GM23338 (cell line): ENCODE measurements at regions not wholly inside any gene's neighbourhood (a gene's known extent, or its start where the extent isn't known, plus 50 kb on each side); places are given as distances from the start of the nearest gene placed in this dataset.

Source experiments
- ATAC-seq: fragments of 200-7000 bp; cut with Tn5 transposase; 3 replicates; pipeline ENCODE4 v1.9.1; 2020
- DNase-seq: peaks from one replicate; pipeline ENCODE4 v3.0.0-alpha.2; 2015; ENCODE audit warnings: low spot score
- H2AFZ ChIP-seq: fragments of 200-600 bp; sonication (generic); 2 replicates; pipeline ENCODE4 v1.8.0; 2016; ENCODE audit warnings: antibody characterized with exemption, mild to moderate bottlenecking, moderate library complexity
- H3F3A ChIP-seq: fragments of 200-600 bp; sonication (generic); replicated peaks from 2 replicates; pipeline ENCODE4 v1.8.0; 2017; ENCODE audit warnings: antibody characterized with exemption, mixed run types, low read depth
- H3K27ac ChIP-seq: fragments of 200-600 bp; sonication (generic); 2 replicates; pipeline ENCODE4 v1.6.1; 2016; ENCODE audit warnings: low read depth
- H3K27me3 ChIP-seq: fragments of 200-600 bp; sonication (generic); 2 replicates; pipeline ENCODE4 v1.8.0; 2016; ENCODE audit warnings: mild to moderate bottlenecking, mixed run types, moderate library complexity; ENCODE audit not compliant: insufficient read depth
- H3K36me3 ChIP-seq: fragments of 200-600 bp; sonication (generic); 2 replicates; pipeline ENCODE4 v1.8.0; 2016; ENCODE audit warnings: mild to moderate bottlenecking; ENCODE audit not compliant: insufficient read depth
- H3K4me1 ChIP-seq: fragments of 200-600 bp; sonication (generic); 2 replicates; pipeline ENCODE4 v1.8.0; 2016; ENCODE audit warnings: mild to moderate bottlenecking, moderate library complexity; ENCODE audit not compliant: insufficient read depth
- H3K4me2 ChIP-seq: fragments of 200-600 bp; sonication (generic); 2 replicates; pipeline ENCODE4 v1.7.1; 2017; ENCODE audit warnings: mixed run types
- H3K4me3 ChIP-seq: fragments of 200-600 bp; sonication (generic); 2 replicates; pipeline ENCODE4 v1.6.1; 2016; ENCODE audit warnings: mixed run types
- H3K79me2 ChIP-seq: fragments of 200-600 bp; sonication (generic); replicated peaks from 2 replicates; pipeline ENCODE4 v1.8.0; 2017; ENCODE audit warnings: mild to moderate bottlenecking; ENCODE audit not compliant: insufficient read depth
- H3K9me2 ChIP-seq: fragments of 200-600 bp; sonication (generic); 2 replicates; pipeline ENCODE4 v1.8.0; 2017; ENCODE audit not compliant: insufficient read depth
- H4K20me1 ChIP-seq: fragments of 200-600 bp; sonication (generic); replicated peaks from 2 replicates; pipeline ENCODE4 v1.8.0; 2017; ENCODE audit warnings: mild to moderate bottlenecking; ENCODE audit not compliant: insufficient read depth
- H3K27ac Mint-ChIP-seq: 2 replicates; pipeline ENCODE4 v1.8.0; 2020; ENCODE audit warnings: inconsistent platforms, mild to moderate bottlenecking, moderate library complexity, mixed read lengths
- H3K27me3 Mint-ChIP-seq: 3 replicates; pipeline ENCODE4 v1.8.0; 2022; ENCODE audit warnings: low read depth, mild to moderate bottlenecking, moderate library complexity, mixed read lengths, inconsistent platforms; ENCODE audit not compliant: insufficient read depth, poor library complexity
- H3K36me3 Mint-ChIP-seq: 3 replicates; pipeline ENCODE4 v1.8.0; 2021; ENCODE audit warnings: low read depth, mild to moderate bottlenecking, inconsistent platforms, moderate library complexity, mixed read lengths
- H3K4me1 Mint-ChIP-seq: 3 replicates; pipeline ENCODE4 v1.8.0; 2020; ENCODE audit warnings: mild to moderate bottlenecking, inconsistent platforms, mixed read lengths
- H3K4me3 Mint-ChIP-seq: 3 replicates; pipeline ENCODE4 v1.8.0; 2021; ENCODE audit warnings: moderate library complexity, mild to moderate bottlenecking, inconsistent platforms, mixed read lengths
- H3K9me3 Mint-ChIP-seq: 3 replicates; pipeline ENCODE4 v1.8.0; 2020; ENCODE audit warnings: moderate library complexity, mild to moderate bottlenecking, inconsistent platforms, mixed read lengths
- CREB1 ChIP-seq: fragments of 250-450 bp; sonication (Bioruptor Pico); IDR thresholded peaks from 2 replicates; pipeline ENCODE4 v1.5.0; 2020; ENCODE audit warnings: low read depth, mild to moderate bottlenecking, moderate library complexity
- EZH2 ChIP-seq: fragments of 200-600 bp; sonication (generic); IDR thresholded peaks from one replicate; pipeline ENCODE4 v1.8.0; 2017; ENCODE audit warnings: antibody characterized with exemption, mild to moderate bottlenecking, low read depth; ENCODE audit not compliant: unreplicated experiment
- EZH2phosphoT487 ChIP-seq: fragments of 200-600 bp; sonication (generic); IDR thresholded peaks from one replicate; pipeline ENCODE4 v1.8.1; 2018; ENCODE audit warnings: antibody characterized with exemption; ENCODE audit not compliant: unreplicated experiment
- JUNB ChIP-seq: IDR thresholded peaks from one replicate; pipeline ENCODE4 v1.6.1; 2016; ENCODE audit warnings: antibody characterized with exemption; ENCODE audit not compliant: unreplicated experiment
- POLR2AphosphoS5 ChIP-seq: IDR thresholded peaks from 2 replicates; pipeline ENCODE4 v1.6.1; 2016; ENCODE audit warnings: antibody characterized with exemption, low read depth
- STAT1 ChIP-seq: IDR thresholded peaks from one replicate; pipeline ENCODE4 v1.6.1; 2016; ENCODE audit warnings: antibody characterized with exemption; ENCODE audit not compliant: unreplicated experiment
- ZNF114 ChIP-seq: fragments of 250-450 bp; sonication (Bioruptor Pico); IDR thresholded peaks from 2 replicates; pipeline ENCODE4 v1.5.0; 2020; ENCODE audit warnings: mild to moderate bottlenecking, moderate library complexity
- ZNF331 ChIP-seq: fragments of 250-450 bp; sonication (Bioruptor Pico); IDR thresholded peaks from 2 replicates; pipeline ENCODE4 v1.5.0; 2020; ENCODE audit warnings: low read depth, mild to moderate bottlenecking, moderate library complexity
- TF ChIP-seq, protein P1 (sequence below), 2 experiments: fragments of 200-600 bp in 1 of 2; sonication (generic) in 1 of 2; conservative IDR thresholded peaks; 2 replicates each; pipeline versions ENCODE4 v1.5.1 to v1.6.1; 2016 to 2017; ENCODE audit warnings: antibody characterized with exemption in 2 of 2, low read depth in 2 of 2, mild to moderate bottlenecking in 2 of 2, moderate library complexity in 1 of 2
- TF ChIP-seq, protein P2 (sequence below): IDR thresholded peaks from 2 replicates; pipeline ENCODE4 v1.6.1; 2016; ENCODE audit warnings: antibody characterized with exemption
- TF ChIP-seq, protein P3 (sequence below): IDR thresholded peaks from one replicate; pipeline ENCODE4 v1.6.1; 2018; ENCODE audit warnings: antibody characterized with exemption; ENCODE audit not compliant: unreplicated experiment
- TF ChIP-seq, protein P4 (sequence below): fragments of 250-450 bp; sonication (Bioruptor Pico); IDR thresholded peaks from 2 replicates; pipeline ENCODE4 v1.5.0; 2020; ENCODE audit warnings: mild to moderate bottlenecking, moderate library complexity

DNA sequence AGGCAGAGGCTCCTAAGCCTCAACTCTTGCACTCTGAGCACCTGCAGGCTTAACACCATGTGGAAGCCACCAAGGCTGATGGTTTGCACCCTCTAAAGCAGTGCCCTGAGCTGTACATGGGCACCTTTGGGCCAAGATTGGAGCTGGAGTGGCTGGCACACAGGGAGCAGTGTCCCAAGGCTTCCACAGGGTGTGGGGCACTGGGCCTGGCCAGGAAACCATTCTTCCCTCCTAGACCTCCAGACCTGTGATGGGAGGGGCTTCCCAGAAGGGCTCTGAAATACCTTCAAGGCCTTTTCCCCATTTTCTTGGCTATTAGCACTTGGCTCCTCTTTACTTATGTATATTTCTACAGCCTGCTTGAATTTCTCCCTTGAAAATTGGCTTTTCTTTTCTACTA, 67.9 kb upstream of the PPM1J start:
- Histone ChIP-seq H4K20me1 (no peaks in the 10 kb centered on the region), H3K9me2 (no peaks in the 10 kb centered on the region), H3K4me3 (no peak overlapping the region), H3K79me2 (no peaks in the 10 kb centered on the region), H3K4me2 (no peak overlapping the region), H3K27ac (no peak overlapping the region), H3K36me3 (no peaks in the 10 kb centered on the region), H2AFZ (no peak overlapping the region), H3K4me1 (no peaks in the 10 kb centered on the region), H3K27me3 (no peaks in the 10 kb centered on the region), H3F3A (no peaks in the 10 kb centered on the region)
- Mint-ChIP-seq H3K27ac (no peak overlapping the region), H3K4me3 (no peak overlapping the region), H3K27me3 (peaks cover 6% of the 10 kb centered on the region), H3K9me3 (peaks cover 23% of the 10 kb centered on the region), H3K36me3 (peaks cover 6% of the 10 kb centered on the region; the same call in 2 of the 3 replicates), H3K4me1 (peaks cover 4% of the 10 kb centered on the region)
- no peak for DNase-seq
- ATAC-seq, result no peak
- TF ChIP-seq CREB1 (CRISPR knock-in tag), result no peak
- no peak for TF ChIP-seq POLR2AphosphoS5
- no peak for TF ChIP-seq JUNB
- TF ChIP-seq EZH2, result no peak
- no peak for TF ChIP-seq EZH2phosphoT487
- TF ChIP-seq, protein P1, sequence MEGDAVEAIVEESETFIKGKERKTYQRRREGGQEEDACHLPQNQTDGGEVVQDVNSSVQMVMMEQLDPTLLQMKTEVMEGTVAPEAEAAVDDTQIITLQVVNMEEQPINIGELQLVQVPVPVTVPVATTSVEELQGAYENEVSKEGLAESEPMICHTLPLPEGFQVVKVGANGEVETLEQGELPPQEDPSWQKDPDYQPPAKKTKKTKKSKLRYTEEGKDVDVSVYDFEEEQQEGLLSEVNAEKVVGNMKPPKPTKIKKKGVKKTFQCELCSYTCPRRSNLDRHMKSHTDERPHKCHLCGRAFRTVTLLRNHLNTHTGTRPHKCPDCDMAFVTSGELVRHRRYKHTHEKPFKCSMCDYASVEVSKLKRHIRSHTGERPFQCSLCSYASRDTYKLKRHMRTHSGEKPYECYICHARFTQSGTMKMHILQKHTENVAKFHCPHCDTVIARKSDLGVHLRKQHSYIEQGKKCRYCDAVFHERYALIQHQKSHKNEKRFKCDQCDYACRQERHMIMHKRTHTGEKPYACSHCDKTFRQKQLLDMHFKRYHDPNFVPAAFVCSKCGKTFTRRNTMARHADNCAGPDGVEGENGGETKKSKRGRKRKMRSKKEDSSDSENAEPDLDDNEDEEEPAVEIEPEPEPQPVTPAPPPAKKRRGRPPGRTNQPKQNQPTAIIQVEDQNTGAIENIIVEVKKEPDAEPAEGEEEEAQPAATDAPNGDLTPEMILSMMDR (conservative IDR thresholded peaks at IDR 0.05; ENCODE audit: low read depth in 2 of 2), result no peak
- TF ChIP-seq STAT1, result no peak
- TF ChIP-seq ZNF331 (CRISPR knock-in tag), result no peak
- TF ChIP-seq, protein P2, sequence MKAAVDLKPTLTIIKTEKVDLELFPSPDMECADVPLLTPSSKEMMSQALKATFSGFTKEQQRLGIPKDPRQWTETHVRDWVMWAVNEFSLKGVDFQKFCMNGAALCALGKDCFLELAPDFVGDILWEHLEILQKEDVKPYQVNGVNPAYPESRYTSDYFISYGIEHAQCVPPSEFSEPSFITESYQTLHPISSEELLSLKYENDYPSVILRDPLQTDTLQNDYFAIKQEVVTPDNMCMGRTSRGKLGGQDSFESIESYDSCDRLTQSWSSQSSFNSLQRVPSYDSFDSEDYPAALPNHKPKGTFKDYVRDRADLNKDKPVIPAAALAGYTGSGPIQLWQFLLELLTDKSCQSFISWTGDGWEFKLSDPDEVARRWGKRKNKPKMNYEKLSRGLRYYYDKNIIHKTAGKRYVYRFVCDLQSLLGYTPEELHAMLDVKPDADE, result no peak
- TF ChIP-seq, protein P3, sequence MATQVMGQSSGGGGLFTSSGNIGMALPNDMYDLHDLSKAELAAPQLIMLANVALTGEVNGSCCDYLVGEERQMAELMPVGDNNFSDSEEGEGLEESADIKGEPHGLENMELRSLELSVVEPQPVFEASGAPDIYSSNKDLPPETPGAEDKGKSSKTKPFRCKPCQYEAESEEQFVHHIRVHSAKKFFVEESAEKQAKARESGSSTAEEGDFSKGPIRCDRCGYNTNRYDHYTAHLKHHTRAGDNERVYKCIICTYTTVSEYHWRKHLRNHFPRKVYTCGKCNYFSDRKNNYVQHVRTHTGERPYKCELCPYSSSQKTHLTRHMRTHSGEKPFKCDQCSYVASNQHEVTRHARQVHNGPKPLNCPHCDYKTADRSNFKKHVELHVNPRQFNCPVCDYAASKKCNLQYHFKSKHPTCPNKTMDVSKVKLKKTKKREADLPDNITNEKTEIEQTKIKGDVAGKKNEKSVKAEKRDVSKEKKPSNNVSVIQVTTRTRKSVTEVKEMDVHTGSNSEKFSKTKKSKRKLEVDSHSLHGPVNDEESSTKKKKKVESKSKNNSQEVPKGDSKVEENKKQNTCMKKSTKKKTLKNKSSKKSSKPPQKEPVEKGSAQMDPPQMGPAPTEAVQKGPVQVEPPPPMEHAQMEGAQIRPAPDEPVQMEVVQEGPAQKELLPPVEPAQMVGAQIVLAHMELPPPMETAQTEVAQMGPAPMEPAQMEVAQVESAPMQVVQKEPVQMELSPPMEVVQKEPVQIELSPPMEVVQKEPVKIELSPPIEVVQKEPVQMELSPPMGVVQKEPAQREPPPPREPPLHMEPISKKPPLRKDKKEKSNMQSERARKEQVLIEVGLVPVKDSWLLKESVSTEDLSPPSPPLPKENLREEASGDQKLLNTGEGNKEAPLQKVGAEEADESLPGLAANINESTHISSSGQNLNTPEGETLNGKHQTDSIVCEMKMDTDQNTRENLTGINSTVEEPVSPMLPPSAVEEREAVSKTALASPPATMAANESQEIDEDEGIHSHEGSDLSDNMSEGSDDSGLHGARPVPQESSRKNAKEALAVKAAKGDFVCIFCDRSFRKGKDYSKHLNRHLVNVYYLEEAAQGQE, result no peak
- TF ChIP-seq, protein P4, sequence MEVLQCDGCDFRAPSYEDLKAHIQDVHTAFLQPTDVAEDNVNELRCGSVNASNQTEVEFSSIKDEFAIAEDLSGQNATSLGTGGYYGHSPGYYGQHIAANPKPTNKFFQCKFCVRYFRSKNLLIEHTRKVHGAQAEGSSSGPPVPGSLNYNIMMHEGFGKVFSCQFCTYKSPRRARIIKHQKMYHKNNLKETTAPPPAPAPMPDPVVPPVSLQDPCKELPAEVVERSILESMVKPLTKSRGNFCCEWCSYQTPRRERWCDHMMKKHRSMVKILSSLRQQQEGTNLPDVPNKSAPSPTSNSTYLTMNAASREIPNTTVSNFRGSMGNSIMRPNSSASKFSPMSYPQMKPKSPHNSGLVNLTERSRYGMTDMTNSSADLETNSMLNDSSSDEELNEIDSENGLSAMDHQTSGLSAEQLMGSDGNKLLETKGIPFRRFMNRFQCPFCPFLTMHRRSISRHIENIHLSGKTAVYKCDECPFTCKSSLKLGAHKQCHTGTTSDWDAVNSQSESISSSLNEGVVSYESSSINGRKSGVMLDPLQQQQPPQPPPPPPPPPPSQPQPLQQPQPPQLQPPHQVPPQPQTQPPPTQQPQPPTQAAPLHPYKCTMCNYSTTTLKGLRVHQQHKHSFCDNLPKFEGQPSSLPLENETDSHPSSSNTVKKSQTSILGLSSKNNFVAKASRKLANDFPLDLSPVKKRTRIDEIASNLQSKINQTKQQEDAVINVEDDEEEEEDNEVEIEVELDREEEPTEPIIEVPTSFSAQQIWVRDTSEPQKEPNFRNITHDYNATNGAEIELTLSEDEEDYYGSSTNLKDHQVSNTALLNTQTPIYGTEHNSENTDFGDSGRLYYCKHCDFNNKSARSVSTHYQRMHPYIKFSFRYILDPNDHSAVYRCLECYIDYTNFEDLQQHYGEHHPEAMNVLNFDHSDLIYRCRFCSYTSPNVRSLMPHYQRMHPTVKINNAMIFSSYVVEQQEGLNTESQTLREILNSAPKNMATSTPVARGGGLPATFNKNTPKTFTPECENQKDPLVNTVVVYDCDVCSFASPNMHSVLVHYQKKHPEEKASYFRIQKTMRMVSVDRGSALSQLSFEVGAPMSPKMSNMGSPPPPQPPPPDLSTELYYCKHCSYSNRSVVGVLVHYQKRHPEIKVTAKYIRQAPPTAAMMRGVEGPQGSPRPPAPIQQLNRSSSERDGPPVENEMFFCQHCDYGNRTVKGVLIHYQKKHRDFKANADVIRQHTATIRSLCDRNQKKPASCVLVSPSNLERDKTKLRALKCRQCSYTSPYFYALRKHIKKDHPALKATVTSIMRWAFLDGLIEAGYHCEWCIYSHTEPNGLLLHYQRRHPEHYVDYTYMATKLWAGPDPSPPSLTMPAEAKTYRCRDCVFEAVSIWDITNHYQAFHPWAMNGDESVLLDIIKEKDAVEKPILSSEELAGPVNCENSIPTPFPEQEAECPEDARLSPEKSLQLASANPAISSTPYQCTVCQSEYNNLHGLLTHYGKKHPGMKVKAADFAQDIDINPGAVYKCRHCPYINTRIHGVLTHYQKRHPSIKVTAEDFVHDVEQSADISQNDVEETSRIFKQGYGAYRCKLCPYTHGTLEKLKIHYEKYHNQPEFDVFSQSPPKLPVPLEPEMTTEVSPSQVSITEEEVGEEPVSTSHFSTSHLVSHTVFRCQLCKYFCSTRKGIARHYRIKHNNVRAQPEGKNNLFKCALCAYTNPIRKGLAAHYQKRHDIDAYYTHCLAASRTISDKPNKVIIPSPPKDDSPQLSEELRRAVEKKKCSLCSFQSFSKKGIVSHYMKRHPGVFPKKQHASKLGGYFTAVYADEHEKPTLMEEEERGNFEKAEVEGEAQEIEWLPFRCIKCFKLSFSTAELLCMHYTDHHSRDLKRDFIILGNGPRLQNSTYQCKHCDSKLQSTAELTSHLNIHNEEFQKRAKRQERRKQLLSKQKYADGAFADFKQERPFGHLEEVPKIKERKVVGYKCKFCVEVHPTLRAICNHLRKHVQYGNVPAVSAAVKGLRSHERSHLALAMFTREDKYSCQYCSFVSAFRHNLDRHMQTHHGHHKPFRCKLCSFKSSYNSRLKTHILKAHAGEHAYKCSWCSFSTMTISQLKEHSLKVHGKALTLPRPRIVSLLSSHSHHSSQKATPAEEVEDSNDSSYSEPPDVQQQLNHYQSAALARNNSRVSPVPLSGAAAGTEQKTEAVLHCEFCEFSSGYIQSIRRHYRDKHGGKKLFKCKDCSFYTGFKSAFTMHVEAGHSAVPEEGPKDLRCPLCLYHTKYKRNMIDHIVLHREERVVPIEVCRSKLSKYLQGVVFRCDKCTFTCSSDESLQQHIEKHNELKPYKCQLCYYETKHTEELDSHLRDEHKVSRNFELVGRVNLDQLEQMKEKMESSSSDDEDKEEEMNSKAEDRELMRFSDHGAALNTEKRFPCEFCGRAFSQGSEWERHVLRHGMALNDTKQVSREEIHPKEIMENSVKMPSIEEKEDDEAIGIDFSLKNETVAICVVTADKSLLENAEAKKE (CRISPR knock-in tag), result no peak
- no peak for TF ChIP-seq ZNF114 (CRISPR knock-in tag)
